HL-60 (cell line): ENCODE measurements at regions not wholly inside any gene's neighbourhood (a gene's known extent, or its start where the extent isn't known, plus 50 kb on each side); places are given as distances from the start of the nearest gene placed in this dataset.

Source experiments
- GABPA ChIP-seq: IDR thresholded peaks from 2 replicates; pipeline ENCODE4 v1.6.1; 2012; ENCODE audit warnings: low read depth
- POLR2AphosphoS5 ChIP-seq: IDR thresholded peaks from 2 replicates; pipeline ENCODE4 v1.6.1; 2012; ENCODE audit warnings: low read depth
- SPI1 ChIP-seq: IDR thresholded peaks from 2 replicates; pipeline ENCODE4 v1.6.1; 2012; ENCODE audit warnings: low read depth, mild to moderate bottlenecking, borderline replicate concordance
- TF ChIP-seq, protein P1 (sequence below): IDR thresholded peaks from one replicate; pipeline ENCODE4 v1.5.1; 2011; ENCODE audit warnings: low read length, control low read depth, inconsistent platforms; ENCODE audit not compliant: insufficient read depth
- TF ChIP-seq, protein P2 (sequence below): IDR thresholded peaks from 2 replicates; pipeline ENCODE4 v1.6.1; 2012; ENCODE audit warnings: low read depth; ENCODE audit not compliant: insufficient replicate concordance

GRCh38 chr6:149153100-149153499 lies 164.4 kb upstream of the TAB2 start:
- TF ChIP-seq, protein P1, sequence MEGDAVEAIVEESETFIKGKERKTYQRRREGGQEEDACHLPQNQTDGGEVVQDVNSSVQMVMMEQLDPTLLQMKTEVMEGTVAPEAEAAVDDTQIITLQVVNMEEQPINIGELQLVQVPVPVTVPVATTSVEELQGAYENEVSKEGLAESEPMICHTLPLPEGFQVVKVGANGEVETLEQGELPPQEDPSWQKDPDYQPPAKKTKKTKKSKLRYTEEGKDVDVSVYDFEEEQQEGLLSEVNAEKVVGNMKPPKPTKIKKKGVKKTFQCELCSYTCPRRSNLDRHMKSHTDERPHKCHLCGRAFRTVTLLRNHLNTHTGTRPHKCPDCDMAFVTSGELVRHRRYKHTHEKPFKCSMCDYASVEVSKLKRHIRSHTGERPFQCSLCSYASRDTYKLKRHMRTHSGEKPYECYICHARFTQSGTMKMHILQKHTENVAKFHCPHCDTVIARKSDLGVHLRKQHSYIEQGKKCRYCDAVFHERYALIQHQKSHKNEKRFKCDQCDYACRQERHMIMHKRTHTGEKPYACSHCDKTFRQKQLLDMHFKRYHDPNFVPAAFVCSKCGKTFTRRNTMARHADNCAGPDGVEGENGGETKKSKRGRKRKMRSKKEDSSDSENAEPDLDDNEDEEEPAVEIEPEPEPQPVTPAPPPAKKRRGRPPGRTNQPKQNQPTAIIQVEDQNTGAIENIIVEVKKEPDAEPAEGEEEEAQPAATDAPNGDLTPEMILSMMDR = no peak
- TF ChIP-seq, protein P2, sequence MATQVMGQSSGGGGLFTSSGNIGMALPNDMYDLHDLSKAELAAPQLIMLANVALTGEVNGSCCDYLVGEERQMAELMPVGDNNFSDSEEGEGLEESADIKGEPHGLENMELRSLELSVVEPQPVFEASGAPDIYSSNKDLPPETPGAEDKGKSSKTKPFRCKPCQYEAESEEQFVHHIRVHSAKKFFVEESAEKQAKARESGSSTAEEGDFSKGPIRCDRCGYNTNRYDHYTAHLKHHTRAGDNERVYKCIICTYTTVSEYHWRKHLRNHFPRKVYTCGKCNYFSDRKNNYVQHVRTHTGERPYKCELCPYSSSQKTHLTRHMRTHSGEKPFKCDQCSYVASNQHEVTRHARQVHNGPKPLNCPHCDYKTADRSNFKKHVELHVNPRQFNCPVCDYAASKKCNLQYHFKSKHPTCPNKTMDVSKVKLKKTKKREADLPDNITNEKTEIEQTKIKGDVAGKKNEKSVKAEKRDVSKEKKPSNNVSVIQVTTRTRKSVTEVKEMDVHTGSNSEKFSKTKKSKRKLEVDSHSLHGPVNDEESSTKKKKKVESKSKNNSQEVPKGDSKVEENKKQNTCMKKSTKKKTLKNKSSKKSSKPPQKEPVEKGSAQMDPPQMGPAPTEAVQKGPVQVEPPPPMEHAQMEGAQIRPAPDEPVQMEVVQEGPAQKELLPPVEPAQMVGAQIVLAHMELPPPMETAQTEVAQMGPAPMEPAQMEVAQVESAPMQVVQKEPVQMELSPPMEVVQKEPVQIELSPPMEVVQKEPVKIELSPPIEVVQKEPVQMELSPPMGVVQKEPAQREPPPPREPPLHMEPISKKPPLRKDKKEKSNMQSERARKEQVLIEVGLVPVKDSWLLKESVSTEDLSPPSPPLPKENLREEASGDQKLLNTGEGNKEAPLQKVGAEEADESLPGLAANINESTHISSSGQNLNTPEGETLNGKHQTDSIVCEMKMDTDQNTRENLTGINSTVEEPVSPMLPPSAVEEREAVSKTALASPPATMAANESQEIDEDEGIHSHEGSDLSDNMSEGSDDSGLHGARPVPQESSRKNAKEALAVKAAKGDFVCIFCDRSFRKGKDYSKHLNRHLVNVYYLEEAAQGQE = no peak
- TF ChIP-seq POLR2AphosphoS5 = no peak
- no peak for TF ChIP-seq SPI1
- TF ChIP-seq GABPA = no peak
